ENCODE measurements at regions not wholly inside any gene's neighbourhood (a gene's known extent, or its start where the extent isn't known, plus 50 kb on each side); places are given as distances from the start of the nearest gene placed in this dataset.

GRCh38 chr6:145336119-145336518, 399.2 kb downstream of the EPM2A start:
- TF ChIP-seq, protein P1, sequence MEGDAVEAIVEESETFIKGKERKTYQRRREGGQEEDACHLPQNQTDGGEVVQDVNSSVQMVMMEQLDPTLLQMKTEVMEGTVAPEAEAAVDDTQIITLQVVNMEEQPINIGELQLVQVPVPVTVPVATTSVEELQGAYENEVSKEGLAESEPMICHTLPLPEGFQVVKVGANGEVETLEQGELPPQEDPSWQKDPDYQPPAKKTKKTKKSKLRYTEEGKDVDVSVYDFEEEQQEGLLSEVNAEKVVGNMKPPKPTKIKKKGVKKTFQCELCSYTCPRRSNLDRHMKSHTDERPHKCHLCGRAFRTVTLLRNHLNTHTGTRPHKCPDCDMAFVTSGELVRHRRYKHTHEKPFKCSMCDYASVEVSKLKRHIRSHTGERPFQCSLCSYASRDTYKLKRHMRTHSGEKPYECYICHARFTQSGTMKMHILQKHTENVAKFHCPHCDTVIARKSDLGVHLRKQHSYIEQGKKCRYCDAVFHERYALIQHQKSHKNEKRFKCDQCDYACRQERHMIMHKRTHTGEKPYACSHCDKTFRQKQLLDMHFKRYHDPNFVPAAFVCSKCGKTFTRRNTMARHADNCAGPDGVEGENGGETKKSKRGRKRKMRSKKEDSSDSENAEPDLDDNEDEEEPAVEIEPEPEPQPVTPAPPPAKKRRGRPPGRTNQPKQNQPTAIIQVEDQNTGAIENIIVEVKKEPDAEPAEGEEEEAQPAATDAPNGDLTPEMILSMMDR (IDR thresholded peaks at IDR 0.05; ENCODE audit: insufficient read depth, low read depth, low read length): no peak
- H3K4me3 ChIP-seq (ENCODE audit: low read depth, low read length): no peak overlapping the region
- no peak for DNase-seq (ENCODE audit: low read depth)

DNA sequence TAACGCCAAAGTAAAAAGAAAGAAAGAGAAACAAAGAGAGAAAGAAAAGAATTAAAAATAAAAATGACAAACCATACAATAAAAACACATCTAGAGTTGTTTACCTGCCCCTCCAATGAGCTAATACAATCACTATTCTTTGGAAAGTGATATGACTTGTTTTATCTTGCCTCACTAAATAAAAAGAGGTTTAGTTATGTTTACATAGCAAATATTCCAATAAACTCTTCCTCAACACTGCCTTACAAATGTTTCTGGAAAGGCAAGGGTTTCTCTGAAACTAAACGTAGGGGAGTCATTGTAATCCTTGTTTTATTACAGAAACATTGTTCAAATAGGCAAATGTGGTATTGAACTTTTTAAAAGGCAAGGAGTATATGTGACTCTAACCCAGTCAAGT, 396.2 kb downstream of the EPM2A start:
- no peak for DNase-seq (ENCODE audit: low read depth)
- TF ChIP-seq, protein P1 (IDR thresholded peaks at IDR 0.05; ENCODE audit: insufficient read depth, low read depth, low read length): no peak

DNA sequence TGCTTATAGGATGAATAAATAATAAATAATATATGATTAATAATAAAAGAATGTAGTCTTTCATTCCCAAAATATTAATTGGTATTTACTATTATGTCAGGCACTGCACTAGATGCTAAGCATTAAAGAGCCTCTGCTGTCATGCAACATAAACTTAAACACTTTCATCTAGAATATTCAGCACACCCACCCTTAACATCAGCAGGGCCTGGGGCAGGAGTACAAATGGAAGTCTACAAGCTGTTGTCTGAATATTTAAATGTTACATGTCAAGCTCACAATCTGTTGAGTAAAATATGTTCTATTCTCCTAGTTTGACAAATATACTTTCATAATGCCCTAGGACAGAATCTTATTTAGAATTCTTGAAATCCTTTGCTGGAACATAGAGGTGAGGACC, 395.1 kb downstream of the EPM2A start:
- no peak overlapping the region for H3K4me3 ChIP-seq (ENCODE audit: low read depth, low read length)
- TF ChIP-seq, protein P1 (IDR thresholded peaks at IDR 0.05; ENCODE audit: insufficient read depth, low read depth, low read length): no peak
- no peak for DNase-seq (ENCODE audit: low read depth)

More for the DNA sequence above, 396.2 kb downstream of the EPM2A start:
- H3K4me3 ChIP-seq (ENCODE audit: low read depth, low read length): no peak overlapping the region

GRCh38 chr6:145345094-145345493, 390.2 kb downstream of the EPM2A start:
- TF ChIP-seq, protein P1 (IDR thresholded peaks at IDR 0.05; ENCODE audit: insufficient read depth, low read depth, low read length): no peak
- no peak overlapping the region for H3K4me3 ChIP-seq (ENCODE audit: low read depth, low read length)
- DNase-seq (ENCODE audit: low read depth): no peak

DNA sequence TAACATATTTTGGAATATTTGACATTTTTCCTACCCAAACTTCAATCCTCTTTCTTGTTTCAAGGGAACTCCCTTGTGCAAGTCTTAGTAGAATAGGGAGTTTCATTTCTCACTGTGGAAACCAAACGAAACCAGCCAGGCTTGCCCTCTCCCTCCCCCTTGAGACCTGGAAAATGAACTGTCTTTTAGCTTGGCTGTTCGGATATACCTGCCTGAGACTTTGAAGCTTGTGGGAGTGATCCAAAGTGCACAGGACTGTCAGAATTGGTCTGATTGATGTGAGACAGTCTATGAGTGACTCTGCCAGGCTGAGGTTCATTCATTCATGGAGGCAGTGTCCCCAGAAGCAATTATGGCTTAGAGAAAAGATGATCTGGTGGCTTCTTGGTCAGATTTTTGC, 388.1 kb downstream of the EPM2A start:
- no peak for DNase-seq (ENCODE audit: low read depth)
- TF ChIP-seq, protein P1 (IDR thresholded peaks at IDR 0.05; ENCODE audit: insufficient read depth, low read depth, low read length): no peak
- no peak overlapping the region for H3K4me3 ChIP-seq (ENCODE audit: low read depth, low read length)

DNA sequence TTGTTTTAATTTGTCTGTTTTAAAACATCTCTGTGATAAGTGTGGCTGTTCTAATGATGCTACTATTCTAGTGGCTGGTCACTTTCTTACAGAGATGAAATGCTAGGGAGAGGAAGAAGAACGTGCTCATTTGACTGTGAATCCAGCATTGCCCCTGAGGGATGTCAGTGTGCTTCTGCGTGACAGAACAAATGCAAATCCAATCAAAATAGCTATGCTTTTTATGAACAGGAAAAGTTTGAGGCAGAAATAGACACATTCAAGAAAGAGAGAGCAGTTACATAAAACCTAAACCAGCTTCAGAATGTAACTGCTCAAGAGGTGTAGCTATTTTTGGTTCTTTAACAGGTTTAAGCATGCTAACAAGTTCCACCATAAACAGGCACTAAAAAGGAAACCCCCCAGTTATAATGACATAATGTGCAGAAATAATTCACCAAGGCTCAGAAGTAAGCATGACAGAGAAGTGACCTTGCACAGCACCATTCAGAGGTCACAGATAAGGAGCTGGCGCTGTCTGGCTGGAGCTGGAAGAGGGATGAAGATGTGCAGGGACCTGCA, 385.3 kb downstream of the EPM2A start:
- no peak for DNase-seq (ENCODE audit: low read depth)
- TF ChIP-seq, protein P1 (IDR thresholded peaks at IDR 0.05; ENCODE audit: insufficient read depth, low read depth, low read length): no peak
- no peak overlapping the region for H3K4me3 ChIP-seq (ENCODE audit: low read depth, low read length)

DNA sequence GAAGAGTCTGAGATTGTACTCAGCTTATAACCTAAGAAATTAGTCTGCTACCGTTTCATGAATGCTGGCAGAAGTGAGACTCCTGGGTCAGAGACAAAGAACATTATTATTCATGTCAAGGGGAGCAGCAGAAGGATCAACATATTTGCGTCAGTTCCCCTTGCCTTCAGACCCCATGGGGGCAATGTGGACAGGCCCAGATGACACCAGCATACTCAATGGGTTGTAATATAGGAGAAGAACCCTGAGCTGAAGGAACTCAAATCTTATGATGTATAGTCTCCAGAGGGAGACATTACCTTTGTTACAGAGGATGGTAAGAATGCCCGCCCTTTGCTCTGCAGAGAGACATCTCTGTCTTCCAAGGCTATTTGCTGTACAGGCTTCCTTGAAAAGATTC, 384.4 kb downstream of the EPM2A start:
- no peak overlapping the region for H3K4me3 ChIP-seq (ENCODE audit: low read depth, low read length)
- no peak for DNase-seq (ENCODE audit: low read depth)
- TF ChIP-seq, protein P1 (IDR thresholded peaks at IDR 0.05; ENCODE audit: insufficient read depth, low read depth, low read length): no peak

All from fibroblast of villous mesenchyme (primary cell).